Stimulated activated CD4-positive, alpha-beta T cell treated with anti-CD3 and anti-CD28 coated beads, Interleukin-12 subunit alpha, Interleukin-12 subunit beta, amount 100 ng/mL, for 4 hours (primary cell): ENCODE measurements at regions not wholly inside any gene's neighbourhood (a gene's known extent, or its start where the extent isn't known, plus 50 kb on each side); places are given as distances from the start of the nearest gene placed in this dataset.

Source experiments
- DNase-seq: peaks from one replicate; pipeline ENCODE4 v3.0.0-alpha.2; 2020

GRCh38 chr13:72208112-72208645 lies 341.2 kb upstream of the DACH1 start:
- no peak for DNase-seq

- DNase-seq, result no peak
Observed at GRCh38 chr13:72205773-72206172, 338.8 kb upstream of the DACH1 start.

GRCh38 chr13:72204291-72204690 lies 337.3 kb upstream of the DACH1 start:
- DNase-seq, result no peak

DNA sequence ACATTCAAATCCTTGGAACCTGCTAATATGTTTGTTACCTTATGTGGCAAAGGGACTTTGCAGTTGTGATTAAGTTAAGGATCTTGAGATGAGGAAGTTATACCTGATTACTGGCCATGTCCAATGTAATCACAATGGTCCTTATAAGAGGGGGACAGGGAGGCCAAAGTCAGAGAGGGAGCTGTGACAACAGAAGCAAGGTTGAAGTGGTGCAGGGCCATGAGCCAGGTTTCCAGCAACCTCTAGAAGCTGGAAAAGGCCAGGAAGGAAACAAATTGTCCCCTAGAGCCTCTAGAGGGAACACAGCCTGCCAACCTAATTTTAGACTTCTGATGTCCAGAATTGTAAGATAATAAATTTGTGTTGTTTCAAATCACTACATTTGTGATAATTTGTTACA lies 334.7 kb upstream of the DACH1 start:
- DNase-seq, result no peak

GRCh38 chr13:72199640-72200039 lies 332.6 kb upstream of the DACH1 start:
- no peak for DNase-seq

- DNase-seq, result no peak
Observed at GRCh38 chr13:72198967-72199560, 332.1 kb upstream of the DACH1 start.

DNA sequence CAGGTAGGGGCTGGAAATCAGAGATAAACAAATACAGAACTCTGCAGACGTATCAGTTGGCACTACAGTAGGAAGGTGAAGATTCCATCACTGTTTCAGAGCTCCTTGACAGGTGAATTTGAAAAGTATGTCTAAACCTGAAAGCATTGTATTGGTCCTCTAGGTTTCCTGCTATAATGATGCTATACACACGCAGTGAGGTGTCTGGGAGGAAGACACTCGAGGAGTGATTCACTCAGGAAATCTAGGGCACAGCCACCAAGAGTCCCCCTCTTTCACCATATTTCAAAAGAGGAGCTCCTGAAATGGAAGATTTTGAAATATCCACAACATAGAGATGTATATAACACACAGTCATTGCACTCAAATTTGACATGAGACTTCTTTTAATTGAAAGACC lies 331.0 kb upstream of the DACH1 start:
- DNase-seq, result no peak

DNA sequence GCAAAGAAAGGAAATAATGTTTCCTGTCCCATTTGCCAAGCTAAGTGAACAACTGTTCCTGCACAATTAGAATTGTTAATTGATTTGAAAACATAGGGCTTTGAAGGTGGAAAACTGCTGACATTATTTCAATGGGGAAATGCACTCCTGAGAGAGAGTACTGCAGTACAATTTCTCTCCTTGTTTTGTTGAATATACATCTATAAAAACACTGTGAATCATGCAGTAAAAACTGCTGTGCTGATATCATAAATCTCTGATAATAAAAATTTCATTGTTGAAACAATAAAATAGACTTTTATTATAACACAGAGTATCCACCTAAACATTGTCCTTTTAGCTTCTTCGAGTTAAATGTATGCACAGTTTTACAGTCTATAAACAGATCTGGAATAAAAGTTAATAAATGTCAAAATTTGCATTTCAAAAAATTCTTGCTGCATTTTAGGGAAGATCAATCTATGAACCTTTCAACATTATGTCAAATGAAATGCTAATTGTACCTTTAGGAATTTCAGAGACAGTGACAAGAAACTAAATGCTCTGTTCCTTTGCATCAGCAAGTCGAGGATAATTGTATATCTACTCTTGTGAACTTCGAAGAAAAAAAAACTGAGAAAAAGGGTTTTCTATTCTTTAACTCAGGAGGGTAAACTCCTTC lies 328.2 kb upstream of the DACH1 start:
- no peak for DNase-seq

- DNase-seq, result no peak
Observed at GRCh38 chr13:72194523-72194922, 327.5 kb upstream of the DACH1 start.

DNA sequence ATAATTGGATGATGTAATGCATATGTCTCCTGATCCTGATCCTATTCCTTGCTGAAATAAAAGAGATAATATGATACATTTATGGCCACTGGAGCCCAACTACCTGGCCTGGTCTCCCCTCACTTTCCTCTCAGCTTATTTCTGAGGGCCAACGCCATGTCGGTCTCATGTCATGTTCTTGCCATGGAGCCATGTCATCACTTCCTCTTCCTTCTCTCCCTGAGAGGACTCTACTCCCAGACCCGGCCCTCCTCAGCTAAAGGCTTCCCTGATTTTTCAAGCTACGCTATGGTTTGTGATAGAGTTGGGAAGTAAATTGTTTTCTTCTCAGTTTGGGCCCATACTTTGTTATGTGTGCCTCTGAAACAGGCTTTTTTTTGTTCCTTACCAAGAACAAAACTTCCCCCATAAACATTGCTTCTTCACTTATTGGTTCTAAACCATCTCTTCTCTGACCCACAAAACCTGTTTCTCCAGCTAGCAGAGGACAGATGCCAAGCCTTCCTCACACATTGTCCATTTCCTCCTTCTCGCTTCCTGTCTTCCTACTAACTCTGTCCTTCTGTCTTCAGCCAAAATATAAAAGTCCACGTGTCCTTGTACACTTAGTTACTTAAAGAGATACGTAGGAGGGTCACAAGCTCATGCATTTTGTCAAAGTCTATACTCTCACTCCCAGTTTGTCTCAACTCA lies 319.9 kb upstream of the DACH1 start:
- no peak for DNase-seq

DNA sequence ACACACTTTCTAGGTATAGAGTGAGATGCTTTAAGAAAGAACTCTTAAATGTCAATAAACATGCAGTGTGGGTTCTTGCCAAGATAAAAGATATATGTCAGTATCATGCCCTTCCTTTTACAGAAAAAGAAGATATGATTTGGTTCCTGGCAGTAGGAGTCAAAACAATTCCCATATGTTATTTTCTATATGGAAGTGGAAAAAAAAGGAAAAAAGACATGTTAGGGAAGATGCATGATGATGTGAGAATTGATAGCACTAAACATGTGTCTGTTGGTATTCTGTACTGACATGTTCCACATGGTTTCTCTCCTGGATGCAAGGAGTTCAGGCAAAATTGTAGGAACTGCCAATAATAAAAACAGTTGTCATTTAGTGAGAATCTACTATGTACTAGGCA lies 318.8 kb upstream of the DACH1 start:
- no peak for DNase-seq

- no peak for DNase-seq
Observed at GRCh38 chr13:72181661-72182060, 314.7 kb upstream of the DACH1 start.

DNA sequence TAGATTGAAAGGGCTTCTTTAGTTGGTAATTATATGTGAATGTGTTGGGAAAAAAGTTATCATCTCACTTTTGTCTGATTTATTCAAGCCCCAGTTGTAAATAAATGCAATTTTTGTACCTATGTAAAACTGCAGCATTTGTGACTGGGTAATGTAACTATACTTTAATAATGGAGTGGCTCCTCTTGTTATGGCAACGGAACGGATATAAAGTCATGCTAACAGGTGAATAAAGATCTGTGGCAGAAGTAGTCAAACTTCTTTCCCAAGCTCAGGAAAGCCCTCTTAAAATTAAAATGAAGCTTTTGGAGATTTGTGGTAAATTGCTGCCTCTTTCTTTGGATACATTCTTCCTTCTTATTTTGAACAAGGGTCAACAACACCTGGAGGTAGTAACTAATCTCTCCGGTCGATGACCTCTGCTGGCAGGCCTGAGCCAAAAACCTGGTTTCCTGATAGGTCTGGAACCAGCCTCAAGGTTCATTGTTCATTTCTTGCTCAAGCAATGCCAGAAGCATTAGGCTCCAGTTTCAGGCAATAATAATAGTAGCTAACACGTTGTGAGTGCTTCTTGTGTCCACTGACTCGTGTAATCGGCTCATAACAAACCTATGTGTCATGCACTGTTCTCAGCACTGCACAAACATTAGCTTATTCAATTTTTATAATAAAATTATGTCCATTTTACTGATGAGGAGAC lies 313.4 kb upstream of the DACH1 start:
- DNase-seq, result no peak

- no peak for DNase-seq
Observed at GRCh38 chr13:72174549-72174948, 307.5 kb upstream of the DACH1 start.

- no peak for DNase-seq
Observed at GRCh38 chr13:72170571-72170970, 303.6 kb upstream of the DACH1 start.

DNA sequence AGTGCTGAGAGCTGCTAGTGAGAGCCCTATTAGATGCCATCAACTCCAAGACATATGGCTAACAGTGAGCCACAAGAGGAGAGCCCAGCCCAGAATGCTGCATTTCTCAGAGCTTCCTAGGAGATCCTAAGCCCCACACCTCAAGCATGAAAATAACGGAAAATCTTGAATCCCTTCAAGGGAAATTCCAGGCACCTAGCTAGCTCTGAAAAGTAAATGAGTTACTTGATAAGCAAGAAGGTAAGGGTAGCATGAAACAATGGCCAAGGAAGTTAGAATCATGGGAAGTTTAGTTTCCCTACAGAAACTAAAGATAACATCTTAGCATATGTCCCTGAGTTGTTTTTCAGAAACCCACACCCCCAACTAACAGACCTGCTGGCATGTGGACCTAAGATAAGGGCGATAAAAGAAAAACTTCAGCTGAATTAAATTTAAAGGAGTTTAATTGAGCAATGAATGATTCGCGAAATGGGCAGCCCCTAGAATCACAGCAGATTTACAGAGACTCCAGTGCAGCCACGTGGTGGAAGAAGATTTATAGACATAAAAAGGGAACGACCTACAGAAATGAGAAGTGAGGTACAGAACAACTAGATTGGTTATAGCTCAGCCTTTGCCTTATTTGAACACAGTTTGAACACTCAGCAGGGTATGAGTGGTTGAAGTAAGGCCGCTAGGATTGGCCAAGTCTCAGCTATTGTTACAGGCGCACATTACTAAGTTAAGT lies 301.3 kb upstream of the DACH1 start:
- DNase-seq, result no peak

- DNase-seq, result no peak
Observed at GRCh38 chr13:72166102-72166650, 299.2 kb upstream of the DACH1 start.

- no peak for DNase-seq
Observed at GRCh38 chr13:72165276-72165675, 298.3 kb upstream of the DACH1 start.

GRCh38 chr13:72164811-72165210 lies 297.8 kb upstream of the DACH1 start:
- no peak for DNase-seq

DNA sequence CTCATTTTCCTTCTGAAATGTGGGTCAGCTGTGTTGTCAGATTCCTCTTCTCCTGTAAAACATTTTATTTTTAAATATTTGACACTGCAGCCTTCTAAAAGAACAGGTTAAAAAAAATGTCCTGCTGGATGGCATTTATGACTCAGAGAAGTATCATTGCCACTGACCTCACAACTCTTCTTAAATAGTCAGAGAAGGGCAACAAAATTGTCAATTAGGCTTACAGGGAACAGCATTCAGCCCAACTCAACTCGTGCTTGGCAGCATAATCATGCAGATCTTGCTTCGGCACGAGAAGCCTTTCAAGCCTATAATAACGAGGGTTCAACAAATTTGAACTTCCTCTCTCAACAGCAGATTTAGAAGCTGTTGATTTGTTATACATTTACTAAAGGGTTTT lies 296.7 kb upstream of the DACH1 start:
- no peak for DNase-seq

GRCh38 chr13:72160977-72161376 lies 294.0 kb upstream of the DACH1 start:
- DNase-seq, result no peak

- no peak for DNase-seq
Observed at GRCh38 chr13:72156760-72157159, 289.8 kb upstream of the DACH1 start.

DNA sequence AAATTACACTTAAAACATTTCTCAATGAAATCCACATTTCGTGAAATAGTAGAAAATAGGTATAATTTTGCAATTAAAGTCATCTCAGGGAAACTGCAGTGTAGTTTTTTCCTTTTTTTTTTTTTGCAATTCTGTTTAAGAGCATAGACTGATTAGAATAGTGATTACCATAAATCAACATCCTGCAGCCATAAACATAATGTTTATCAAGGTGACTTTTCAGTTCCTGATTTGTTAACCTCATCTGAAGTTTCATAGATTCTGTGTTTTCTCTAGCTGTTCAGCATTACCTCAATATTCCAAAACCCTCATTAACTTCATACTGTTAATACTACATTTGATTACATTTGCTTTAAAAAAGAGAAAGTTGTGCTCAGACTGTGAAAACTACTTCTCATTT lies 286.3 kb upstream of the DACH1 start:
- no peak for DNase-seq
